HCT116 (cell line): ENCODE measurements at regions not wholly inside any gene's neighbourhood (a gene's known extent, or its start where the extent isn't known, plus 50 kb on each side); places are given as distances from the start of the nearest gene placed in this dataset.

ENCODE experiments used
- ATAC-seq: fragments of 200-7000 bp; cut with Tn5 transposase; 2 replicates; pipeline ENCODE4 v1.9.1; 2020; ENCODE audit warnings: mild to moderate bottlenecking, moderate library complexity
- BruUV-seq: library from RNA; stranded (reverse); fragments of 400-500 nt; replicated peaks from 2 replicates; lab custom pipeline; 2021; lab: Mats Ljungman, UMichigan
- CTCF ChIA-PET: fragments of 300-600 bp; sonication (Branson Sonifier 250); formaldehyde crosslinking; loops from one replicate; lab custom pipeline; 2021; ENCODE audit warnings: antibody characterized with exemption; lab: Charles Lee
- POLR2A ChIA-PET: fragments of 300-600, 350-600 bp; sonication (Branson Sonifier 250); formaldehyde crosslinking; loops from one replicate; lab custom pipeline; 2021; ENCODE audit warnings: antibody characterized with exemption; lab: Charles Lee
- RAD21 ChIA-PET, 2 experiments: fragments of 300-600 bp; sonication (Branson Sonifier 250); formaldehyde crosslinking; loops; one replicate each; lab custom pipeline; 2023; ENCODE audit warnings: low total read pairs in 2 of 2; ENCODE audit not compliant: uncharacterized antibody in 2 of 2, unreplicated experiment in 2 of 2, low non-redundant PET in 1 of 2; lab: Charles Lee
- DNase-seq: peaks from one replicate; pipeline ENCODE4 v3.0.0-alpha.2; 2010; ENCODE audit warnings: low read depth, low spot score
- H2AFZ ChIP-seq: fragments of 200-600 bp; shearing (Covaris generic), sonication (generic); 2 replicates; pipeline ENCODE4 v1.6.1; 2017; ENCODE audit warnings: low read depth, mixed run types, mixed read lengths, antibody characterized with exemption, low read length; ENCODE audit not compliant: poor library complexity, severe bottlenecking
- H3K27ac ChIP-seq: 2 replicates; pipeline ENCODE4 v1.5.1; 2012; ENCODE audit warnings: low read depth, low read length
- H3K27me3 ChIP-seq: fragments of 200-600 bp; sonication (generic); 2 replicates; pipeline ENCODE4 v1.6.1; 2016; ENCODE audit warnings: mixed run types, low read length, mixed read lengths; ENCODE audit not compliant: insufficient read depth
- H3K36me3 ChIP-seq, 2 experiments: fragments of 200-500 bp in 1 of 2; fragments of 200-600 bp in 1 of 2; sonication (Bioruptor generic) in 1 of 2; sonication (generic) in 1 of 2; 2 replicates each; pipeline versions ENCODE4 v1.5.1 to v1.6.1; 2014 to 2016; ENCODE audit warnings: low read length in 2 of 2, inconsistent platforms in 1 of 2, mixed read lengths in 1 of 2, mixed run types in 1 of 2; ENCODE audit not compliant: insufficient read depth in 2 of 2, control insufficient read depth in 1 of 2
- H3K4me1 ChIP-seq, 2 experiments: fragments of 200-600 bp in 1 of 2; sonication (generic) in 1 of 2; 2 replicates each; pipeline versions ENCODE4 v1.5.1 to v1.6.1; 2012 to 2017; ENCODE audit warnings: low read length in 2 of 2, inconsistent platforms in 1 of 2, mild to moderate bottlenecking in 1 of 2, mixed read lengths in 1 of 2, mixed run types in 1 of 2, moderate library complexity in 1 of 2; ENCODE audit not compliant: insufficient read depth in 2 of 2, control insufficient read depth in 1 of 2
- H3K4me2 ChIP-seq: fragments of 200-600 bp; sonication (generic); 2 replicates; pipeline ENCODE4 v1.6.1; 2017; ENCODE audit warnings: mixed run types, low read length, mixed read lengths
- H3K4me3 ChIP-seq, 2 experiments: fragments of 200-600 bp in 1 of 2; sonication (generic) in 1 of 2; replicated peaks in 1 of 2; 2 replicates each; pipeline ENCODE4 v1.5.1; 2011 to 2016; ENCODE audit warnings: low read length in 2 of 2, control low read depth in 1 of 2, low read depth in 1 of 2, mild to moderate bottlenecking in 1 of 2, mixed read lengths in 1 of 2, mixed run types in 1 of 2
- H3K79me2 ChIP-seq: fragments of 200-600 bp; sonication (generic); 2 replicates; pipeline ENCODE4 v1.6.1; 2017; ENCODE audit warnings: mild to moderate bottlenecking, mixed run types, low read length, moderate library complexity, mixed read lengths; ENCODE audit not compliant: insufficient read depth
- H3K9ac ChIP-seq: fragments of 200-600 bp; sonication (generic); 2 replicates; pipeline ENCODE4 v1.6.1; 2016; ENCODE audit warnings: low read length, mixed read lengths
- H3K9me2 ChIP-seq: fragments of 200-600 bp; sonication (generic), shearing (Covaris generic); 2 replicates; pipeline ENCODE4 v1.6.1; 2017; ENCODE audit warnings: mixed run types, mild to moderate bottlenecking, moderate library complexity; ENCODE audit not compliant: insufficient read depth
- H3K9me3 ChIP-seq, 2 experiments: fragments of 200-500 bp in 1 of 2; fragments of 200-600 bp in 1 of 2; sonication (Bioruptor generic) in 1 of 2; sonication (generic) in 1 of 2; 2 replicates each; pipeline ENCODE4 v1.6.1; 2014 to 2017; ENCODE audit warnings: low read length in 2 of 2, mixed read lengths in 2 of 2, inconsistent platforms in 1 of 2, low read depth in 1 of 2, mild to moderate bottlenecking in 1 of 2, mixed run types in 1 of 2, moderate library complexity in 1 of 2; ENCODE audit not compliant: control insufficient read depth in 1 of 2, insufficient read depth in 1 of 2
- H4K20me1 ChIP-seq: fragments of 200-600 bp; sonication (generic), shearing (Covaris generic); 2 replicates; pipeline ENCODE4 v1.6.1; 2017; ENCODE audit warnings: mixed run types, mild to moderate bottlenecking, moderate library complexity; ENCODE audit not compliant: insufficient read depth
- CEBPB ChIP-seq: IDR thresholded peaks from 2 replicates; pipeline ENCODE4 v1.6.1; 2012; ENCODE audit warnings: low read depth
- CTCF ChIP-seq, 3 experiments: fragments of 200-600 bp in 1 of 3; sonication (generic) in 1 of 3; IDR thresholded peaks in 2 of 3; conservative IDR thresholded peaks in 1 of 3; 2 replicates each; pipeline ENCODE4 v1.5.1; 2012 to 2017; ENCODE audit warnings: low read depth in 2 of 3, low read length in 2 of 3, antibody characterized with exemption in 1 of 3, borderline replicate concordance in 1 of 3, control low read depth in 1 of 3, mild to moderate bottlenecking in 1 of 3, mixed read lengths in 1 of 3, mixed run types in 1 of 3, moderate library complexity in 1 of 3; ENCODE audit not compliant: insufficient read depth in 1 of 3
- EZH2 ChIP-seq: fragments of 200-600 bp; sonication (generic); IDR thresholded peaks from 2 replicates; pipeline ENCODE4 v1.6.1; 2017; ENCODE audit warnings: antibody characterized with exemption, mixed run types
- POLR2A ChIP-seq: IDR thresholded peaks from 2 replicates; pipeline ENCODE4 v1.7.0; 2011; ENCODE audit warnings: borderline replicate concordance; ENCODE audit not compliant: insufficient read depth, insufficient read length; ENCODE audit errors: extremely low read depth
- POLR2AphosphoS5 ChIP-seq: IDR thresholded peaks from 2 replicates; pipeline ENCODE4 v1.6.1; 2011; ENCODE audit warnings: mild to moderate bottlenecking, low read depth, low read length, moderate library complexity
- RAD21 ChIP-seq: IDR thresholded peaks from 2 replicates; pipeline ENCODE4 v1.6.1; 2012; ENCODE audit warnings: low read depth, mild to moderate bottlenecking
- SP1 ChIP-seq: IDR thresholded peaks from 2 replicates; pipeline ENCODE4 v1.6.1; 2012; ENCODE audit warnings: low read depth
- SRF ChIP-seq: IDR thresholded peaks from 2 replicates; pipeline ENCODE4 v1.6.1; 2012; ENCODE audit warnings: low read depth
- TCF7L2 ChIP-seq: IDR thresholded peaks from 2 replicates; pipeline ENCODE4 v1.7.0; 2011; ENCODE audit warnings: borderline replicate concordance, inconsistent platforms; ENCODE audit not compliant: insufficient read depth, insufficient read length; ENCODE audit errors: extremely low read depth
- YY1 ChIP-seq: IDR thresholded peaks from 2 replicates; pipeline ENCODE4 v1.6.1; 2011; ENCODE audit warnings: low read length, low read depth, moderate library complexity, mild to moderate bottlenecking; ENCODE audit not compliant: insufficient replicate concordance; ENCODE audit errors: extremely low read depth
- ZFX ChIP-seq: fragments of 450-650 bp; IDR thresholded peaks from 2 replicates; pipeline ENCODE4 v1.6.1; 2017
- intact Hi-C: fragments of 100-400 bp; cut with micrococcal nuclease; formaldehyde crosslinking; loops from 2 replicates; pipeline ENCODE4 v1.10.0; 2022

GRCh38 chr16:18047761-18048160 lies 288.8 kb downstream of the NPIPA8 start:
- TF ChIP-seq POLR2A (no peak), SRF (no peak), TCF7L2 (no peak)
- Histone ChIP-seq H3K9ac (no peak overlapping the region), H3K9me2 (no peaks in the 10 kb centered on the region), H4K20me1 (no peaks in the 10 kb centered on the region), H3K4me2 (no peak overlapping the region), H3K4me1 (no peaks in the 10 kb centered on the region), H2AFZ (no peak overlapping the region), H3K4me3 (no peak overlapping the region), H3K27me3 (peaks cover 19% of the 10 kb centered on the region), H3K9me3 (no peaks in the 10 kb centered on the region), H3K79me2 (no peaks in the 10 kb centered on the region), H3K36me3 (no peaks in the 10 kb centered on the region), H3K27ac (no peak overlapping the region)
- ChIA-PET POLR2A (no interaction called here), CTCF (no interaction called here), RAD21 (no interaction called here)
- no TSS peak for BruUV-seq
- no peak for ATAC-seq
- no peak for DNase-seq
- intact Hi-C loops, result no loop called here

GRCh38 chr16:18045356-18045755 lies 291.2 kb downstream of the NPIPA8 start:
- ChIA-PET POLR2A (no interaction called here), RAD21 (no interaction called here)
- no TSS peak for BruUV-seq

More at GRCh38 chr16:18045356-18045755, 291.2 kb downstream of the NPIPA8 start:
- Histone ChIP-seq H3K27ac (no peak overlapping the region), H3K4me1 (no peaks in the 10 kb centered on the region), H3K9me3 (no peaks in the 10 kb centered on the region), H3K4me3 (no peak overlapping the region), H4K20me1 (no peaks in the 10 kb centered on the region), H3K9ac (no peak overlapping the region), H3K27me3 (peaks cover 24% of the 10 kb centered on the region), H2AFZ (no peak overlapping the region), H3K79me2 (no peaks in the 10 kb centered on the region), H3K4me2 (no peak overlapping the region), H3K36me3 (no peaks in the 10 kb centered on the region), H3K9me2 (no peaks in the 10 kb centered on the region)
- CTCF ChIA-PET, result no interaction called here
- DNase-seq (no peak), ATAC-seq (no peak)
- intact Hi-C loops, result no loop called here
- TF ChIP-seq SP1 (no peak), RAD21 (no peak), EZH2 (no peak), POLR2AphosphoS5 (no peak), SRF (no peak), YY1 (no peak), CEBPB (no peak), CTCF (IDR thresholded peaks at IDR 0.05 in 2 of 3, conservative IDR thresholded peaks at IDR 0.05 in 1 of 3; ENCODE audit: borderline replicate concordance in 1 of 3, insufficient read depth in 1 of 3, low read depth in 2 of 3, low read length in 2 of 3) (no peak), ZFX (no peak)
